Peyer's patch (tissue), 4 donors: ENCODE measurements at regions not wholly inside any gene's neighbourhood (a gene's known extent, or its start where the extent isn't known, plus 50 kb on each side); places are given as distances from the start of the nearest gene placed in this dataset.

Experiments
- DNase-seq, 3 donors: peaks; one replicate each; pipeline ENCODE4 v3.0.0-alpha.2; 2017 to 2019
- H3K27ac ChIP-seq, 4 donors: fragments of 200-600 bp; sonication (generic); one replicate each; pipeline ENCODE4 v1.5.1; 2016 to 2019
- H3K27me3 ChIP-seq, 2 donors: fragments of 200-600 bp; sonication (generic); one replicate each; pipeline ENCODE4 v1.5.1; 2019
- H3K36me3 ChIP-seq, 3 donors: fragments of 200-600 bp; sonication (generic); one replicate each; pipeline ENCODE4 v1.5.1; 2016 to 2019
- H3K4me1 ChIP-seq, 4 donors: fragments of 200-600 bp; sonication (generic); one replicate each; pipeline ENCODE4 v1.5.1; 2016 to 2019
- H3K4me3 ChIP-seq, 4 donors: fragments of 200-600 bp; sonication (generic); 1 replicate in 3 of 4; 2 replicates in 1 of 4; pipeline ENCODE4 v1.5.1; 2016 to 2019; ENCODE audit warnings: mild to moderate bottlenecking in 1 of 4
- H3K9me3 ChIP-seq, 4 donors: fragments of 200-600 bp; sonication (generic); one replicate each; pipeline ENCODE4 v1.5.1; 2016 to 2019; ENCODE audit warnings: mild to moderate bottlenecking in 1 of 4
- POLR2A ChIP-seq, 2 donors: fragments of 450-650 bp; IDR thresholded peaks; one replicate each; pipeline ENCODE4 v1.5.1; 2017; ENCODE audit warnings: antibody characterized with exemption in 2 of 2, mild to moderate bottlenecking in 2 of 2, moderate library complexity in 2 of 2
- TF ChIP-seq, protein P1 (sequence below), 6 experiments: fragments of 450-650 bp in 4 of 6; fragments of 200-600 bp in 2 of 6; sonication (generic) in 1 of 6; IDR thresholded peaks; one replicate each; pipeline ENCODE4 v1.5.1; 2017 to 2019; ENCODE audit warnings: antibody characterized with exemption in 6 of 6, mild to moderate bottlenecking in 3 of 6, moderate library complexity in 1 of 6

- no peak for TF ChIP-seq POLR2A (IDR thresholded peaks at IDR 0.05)
- TF ChIP-seq, protein P1, sequence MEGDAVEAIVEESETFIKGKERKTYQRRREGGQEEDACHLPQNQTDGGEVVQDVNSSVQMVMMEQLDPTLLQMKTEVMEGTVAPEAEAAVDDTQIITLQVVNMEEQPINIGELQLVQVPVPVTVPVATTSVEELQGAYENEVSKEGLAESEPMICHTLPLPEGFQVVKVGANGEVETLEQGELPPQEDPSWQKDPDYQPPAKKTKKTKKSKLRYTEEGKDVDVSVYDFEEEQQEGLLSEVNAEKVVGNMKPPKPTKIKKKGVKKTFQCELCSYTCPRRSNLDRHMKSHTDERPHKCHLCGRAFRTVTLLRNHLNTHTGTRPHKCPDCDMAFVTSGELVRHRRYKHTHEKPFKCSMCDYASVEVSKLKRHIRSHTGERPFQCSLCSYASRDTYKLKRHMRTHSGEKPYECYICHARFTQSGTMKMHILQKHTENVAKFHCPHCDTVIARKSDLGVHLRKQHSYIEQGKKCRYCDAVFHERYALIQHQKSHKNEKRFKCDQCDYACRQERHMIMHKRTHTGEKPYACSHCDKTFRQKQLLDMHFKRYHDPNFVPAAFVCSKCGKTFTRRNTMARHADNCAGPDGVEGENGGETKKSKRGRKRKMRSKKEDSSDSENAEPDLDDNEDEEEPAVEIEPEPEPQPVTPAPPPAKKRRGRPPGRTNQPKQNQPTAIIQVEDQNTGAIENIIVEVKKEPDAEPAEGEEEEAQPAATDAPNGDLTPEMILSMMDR (IDR thresholded peaks at IDR 0.05), result no peak
- DNase-seq, result no peak
- no peaks in the 10 kb centered on the region for H3K36me3 ChIP-seq
- H3K27ac ChIP-seq, result no peak overlapping the region
- H3K9me3 ChIP-seq, result no peaks in the 10 kb centered on the region
- H3K27me3 ChIP-seq, result no peaks in the 10 kb centered on the region
- no peaks in the 10 kb centered on the region for H3K4me1 ChIP-seq
- H3K4me3 ChIP-seq, result no peak overlapping the region
Measured at GRCh38 chr5:125826214-125826613, 597.0 kb upstream of the GRAMD2B start.

DNA sequence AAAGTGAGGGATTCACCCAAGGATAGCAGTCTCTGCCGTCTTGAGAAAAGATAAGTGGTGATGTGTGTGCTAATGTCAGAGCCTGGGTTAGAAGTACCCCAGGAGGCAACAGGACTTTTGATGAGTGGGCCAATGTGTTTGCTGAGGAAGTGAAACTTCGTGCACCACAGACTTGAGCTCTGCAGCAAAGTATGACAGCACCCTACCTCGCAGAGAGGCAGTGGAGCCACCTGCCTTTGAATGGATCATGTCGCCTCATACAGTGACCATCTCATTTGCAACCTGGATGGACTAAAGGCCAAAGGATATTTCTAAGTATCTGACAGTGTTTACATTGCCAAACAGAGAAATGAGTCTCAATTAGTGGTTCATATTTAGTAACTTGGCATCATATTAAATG, 593.9 kb upstream of the GRAMD2B start:
- H3K4me1 ChIP-seq, result no peaks in the 10 kb centered on the region
- no peaks in the 10 kb centered on the region for H3K36me3 ChIP-seq
- no peak overlapping the region for H3K4me3 ChIP-seq
- no peak for TF ChIP-seq POLR2A (IDR thresholded peaks at IDR 0.05)
- TF ChIP-seq, protein P1 (IDR thresholded peaks at IDR 0.05), result no peak
- no peaks in the 10 kb centered on the region for H3K9me3 ChIP-seq
- H3K27me3 ChIP-seq, result no peaks in the 10 kb centered on the region
- DNase-seq, result no peak
- no peak overlapping the region for H3K27ac ChIP-seq

DNA sequence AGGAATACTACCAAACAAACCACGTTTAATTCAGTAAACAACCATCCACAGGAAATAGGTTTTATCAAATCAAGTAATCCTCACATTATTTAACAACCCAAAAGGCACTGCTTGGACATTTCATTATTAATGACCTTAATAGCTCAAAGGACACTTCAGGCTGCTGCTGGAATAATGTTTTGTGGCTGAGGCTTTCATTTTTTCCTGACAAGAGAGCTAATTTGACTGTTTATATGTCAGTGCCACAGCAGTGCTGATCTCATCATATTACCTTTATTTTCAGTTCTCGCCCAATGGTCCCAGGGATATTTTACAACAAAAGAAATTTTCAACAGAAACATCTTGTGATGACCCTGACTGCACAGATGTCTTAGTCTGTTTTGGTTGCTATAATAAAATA, 589.8 kb upstream of the GRAMD2B start:
- H3K36me3 ChIP-seq, result no peaks in the 10 kb centered on the region
- no peak for DNase-seq

GRCh38 chr5:125834438-125835115, 588.6 kb upstream of the GRAMD2B start:
- Histone ChIP-seq H3K27me3 (no peaks in the 10 kb centered on the region), H3K36me3 (no peaks in the 10 kb centered on the region), H3K4me3 (no peak overlapping the region), H3K27ac (no peak overlapping the region), H3K9me3 (no peaks in the 10 kb centered on the region), H3K4me1 (no peaks in the 10 kb centered on the region)
- TF ChIP-seq POLR2A (IDR thresholded peaks at IDR 0.05), result no peak
- TF ChIP-seq, protein P1 (IDR thresholded peaks at IDR 0.05), result no peak
- DNase-seq, result no peak

More for the DNA sequence above, 589.8 kb upstream of the GRAMD2B start:
- TF ChIP-seq POLR2A (IDR thresholded peaks at IDR 0.05), result no peak
- TF ChIP-seq, protein P1 (IDR thresholded peaks at IDR 0.05), result no peak
- Histone ChIP-seq H3K4me1 (no peaks in the 10 kb centered on the region), H3K4me3 (no peak overlapping the region), H3K27ac (no peak overlapping the region), H3K27me3 (no peaks in the 10 kb centered on the region), H3K9me3 (no peaks in the 10 kb centered on the region)

DNA sequence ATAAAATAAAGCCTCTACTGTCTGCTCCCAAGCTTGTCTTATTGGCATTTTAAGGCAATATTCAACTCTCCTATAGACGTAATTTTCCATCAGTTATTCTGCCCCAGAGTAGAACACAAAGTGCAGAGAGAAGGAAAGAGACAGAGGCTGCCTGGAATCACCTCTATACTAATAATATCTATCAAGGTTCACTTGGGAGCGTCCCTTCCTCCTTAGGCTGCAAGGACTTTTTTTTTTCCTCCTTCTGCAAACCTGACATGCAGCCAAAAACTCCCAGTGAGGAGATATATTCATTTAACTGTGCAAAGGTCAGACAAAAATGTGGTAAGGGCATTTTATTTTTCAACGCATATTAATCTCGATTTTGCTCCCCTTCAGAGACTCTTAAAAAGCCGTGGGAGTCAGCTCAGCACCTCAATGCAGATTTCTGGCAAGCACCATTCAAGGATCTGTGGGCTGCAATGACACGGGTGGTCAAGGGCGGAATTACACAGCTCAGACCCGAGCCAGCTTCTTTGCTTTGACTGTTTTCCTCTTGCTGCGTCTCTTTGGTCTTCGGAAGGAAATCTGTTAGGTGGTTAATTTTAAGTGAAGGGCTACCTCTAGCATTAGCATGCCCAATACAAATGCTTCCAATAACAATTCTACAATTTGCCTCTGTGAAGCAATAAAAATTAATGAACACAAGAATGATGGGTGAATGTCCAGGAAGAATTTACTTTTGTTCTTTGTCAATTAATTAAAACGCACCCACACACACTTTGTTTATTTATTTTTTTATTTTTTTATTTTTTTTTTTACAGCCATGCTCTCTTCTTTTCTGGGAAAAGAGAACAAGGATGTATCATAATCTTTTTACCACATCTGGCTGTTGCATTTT, 587.7 kb upstream of the GRAMD2B start:
- TF ChIP-seq, protein P1 (IDR thresholded peaks at IDR 0.05), result peak; percentile 30 to 60 (median 48)
- TF ChIP-seq POLR2A (IDR thresholded peaks at IDR 0.05), result no peak
- H3K4me3 ChIP-seq, result no peak overlapping the region

More for the DNA sequence above, 587.7 kb upstream of the GRAMD2B start:
- Histone ChIP-seq H3K27ac (no peak overlapping the region), H3K9me3 (no peaks in the 10 kb centered on the region), H3K36me3 (no peaks in the 10 kb centered on the region), H3K4me1 (no peaks in the 10 kb centered on the region), H3K27me3 (no peaks in the 10 kb centered on the region)
- DNase-seq, result peak in 1 of 3 donors; percentile 57
